ENCODE measurements at regions not wholly inside any gene's neighbourhood (a gene's known extent, or its start where the extent isn't known, plus 50 kb on each side); places are given as distances from the start of the nearest gene placed in this dataset.

GRCh38 chr3:178474526-178474925 is 61.7 kb upstream of the KCNMB2 start:
- no peak for TF ChIP-seq CTCF (conservative IDR thresholded peaks at IDR 0.05; ENCODE audit: low read length)
- DNase-seq (ENCODE audit: low read depth) = no peak
- H3K4me3 ChIP-seq (ENCODE audit: low read length) = no peak overlapping the region

- DNase-seq (ENCODE audit: low read depth) = no peak
- H3K4me3 ChIP-seq (ENCODE audit: low read length) = no peak overlapping the region
- TF ChIP-seq CTCF (conservative IDR thresholded peaks at IDR 0.05; ENCODE audit: low read length) = no peak
Measured at GRCh38 chr3:178475062-178475461, 61.2 kb upstream of the KCNMB2 start.

- TF ChIP-seq CTCF (conservative IDR thresholded peaks at IDR 0.05; ENCODE audit: low read length) = no peak
- no peak overlapping the region for H3K4me3 ChIP-seq (ENCODE audit: low read length)
- DNase-seq (ENCODE audit: low read depth) = no peak
Measured at GRCh38 chr3:178476886-178477285, 59.4 kb upstream of the KCNMB2 start.

GRCh38 chr3:178479446-178479845 is 56.8 kb upstream of the KCNMB2 start:
- TF ChIP-seq CTCF (conservative IDR thresholded peaks at IDR 0.05; ENCODE audit: low read length) = no peak
- DNase-seq (ENCODE audit: low read depth) = no peak
- H3K4me3 ChIP-seq (ENCODE audit: low read length) = no peak overlapping the region

GRCh38 chr3:178479860-178480259 is 56.4 kb upstream of the KCNMB2 start:
- TF ChIP-seq CTCF (conservative IDR thresholded peaks at IDR 0.05; ENCODE audit: low read length) = no peak
- DNase-seq (ENCODE audit: low read depth) = no peak
- no peak overlapping the region for H3K4me3 ChIP-seq (ENCODE audit: low read length)

GRCh38 chr3:178480274-178480673 is 56.0 kb upstream of the KCNMB2 start:
- no peak overlapping the region for H3K4me3 ChIP-seq (ENCODE audit: low read length)
- DNase-seq (ENCODE audit: low read depth) = no peak
- no peak for TF ChIP-seq CTCF (conservative IDR thresholded peaks at IDR 0.05; ENCODE audit: low read length)

- no peak overlapping the region for H3K4me3 ChIP-seq (ENCODE audit: low read length)
- TF ChIP-seq CTCF (conservative IDR thresholded peaks at IDR 0.05; ENCODE audit: low read length) = no peak
- no peak for DNase-seq (ENCODE audit: low read depth)
Measured at GRCh38 chr3:178480795-178481194, 55.4 kb upstream of the KCNMB2 start.

Data from AG10803 (cell line).